Nephron (organoid): ENCODE measurements at regions not wholly inside any gene's neighbourhood (a gene's known extent, or its start where the extent isn't known, plus 50 kb on each side); places are given as distances from the start of the nearest gene placed in this dataset.

Experiments used
- H3K27ac Mint-ChIP-seq, 3 experiments: 2 replicates each; pipeline ENCODE4 v1.8.0; 2020; ENCODE audit warnings: mixed read lengths in 3 of 3, mild to moderate bottlenecking in 2 of 3, moderate library complexity in 1 of 3
- H3K27me3 Mint-ChIP-seq: 2 replicates; pipeline ENCODE4 v1.8.0; 2021; ENCODE audit warnings: low read depth, mild to moderate bottlenecking, moderate library complexity, mixed read lengths
- H3K36me3 Mint-ChIP-seq: 2 replicates; pipeline ENCODE4 v1.8.0; 2020; ENCODE audit warnings: low read depth, mixed read lengths
- H3K4me1 Mint-ChIP-seq: 2 replicates; pipeline ENCODE4 v1.8.0; 2020; ENCODE audit warnings: mixed read lengths
- H3K4me3 Mint-ChIP-seq, 3 experiments: 2 replicates each; pipeline ENCODE4 v1.8.0; 2020; ENCODE audit warnings: mild to moderate bottlenecking in 3 of 3, mixed read lengths in 3 of 3, moderate library complexity in 2 of 3
- H3K9me3 Mint-ChIP-seq: 2 replicates; pipeline ENCODE4 v1.8.0; 2020; ENCODE audit warnings: mixed read lengths
- TF ChIP-seq, protein P1 (sequence below), 3 experiments: fragments of 200-600 bp; sonication (generic); IDR thresholded peaks; one replicate each; pipeline ENCODE4 v1.5.0; 2021; ENCODE audit warnings: antibody characterized with exemption in 3 of 3; ENCODE audit not compliant: unreplicated experiment in 3 of 3

DNA sequence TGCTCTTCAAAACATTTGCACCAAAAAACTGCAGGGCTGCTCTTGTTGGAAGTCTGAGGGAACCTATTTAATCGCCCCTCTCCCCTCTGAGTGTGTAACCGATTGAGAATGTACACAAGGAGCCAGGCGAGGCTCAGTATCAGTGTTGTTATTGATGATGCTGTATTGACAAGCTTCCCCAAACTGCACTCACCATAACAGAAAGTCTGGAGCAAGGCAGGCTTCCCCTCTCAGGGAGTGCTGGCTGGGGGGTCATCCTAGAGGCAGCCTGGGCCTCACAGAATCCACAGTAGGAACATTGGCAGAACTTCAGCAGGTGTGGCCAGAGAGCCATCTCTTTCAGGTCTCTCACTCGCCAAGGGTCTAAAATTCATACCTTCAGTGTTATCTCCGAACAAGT lies 58.1 kb upstream of the TUNAR start:
- Mint-ChIP-seq H3K27ac (no peak overlapping the region), H3K27me3 (peaks cover 42% of the 10 kb centered on the region), H3K36me3 (no peaks in the 10 kb centered on the region), H3K4me3 (no peak overlapping the region), H3K4me1 (no peaks in the 10 kb centered on the region), H3K9me3 (peaks cover 3% of the 10 kb centered on the region)
- TF ChIP-seq, protein P1, sequence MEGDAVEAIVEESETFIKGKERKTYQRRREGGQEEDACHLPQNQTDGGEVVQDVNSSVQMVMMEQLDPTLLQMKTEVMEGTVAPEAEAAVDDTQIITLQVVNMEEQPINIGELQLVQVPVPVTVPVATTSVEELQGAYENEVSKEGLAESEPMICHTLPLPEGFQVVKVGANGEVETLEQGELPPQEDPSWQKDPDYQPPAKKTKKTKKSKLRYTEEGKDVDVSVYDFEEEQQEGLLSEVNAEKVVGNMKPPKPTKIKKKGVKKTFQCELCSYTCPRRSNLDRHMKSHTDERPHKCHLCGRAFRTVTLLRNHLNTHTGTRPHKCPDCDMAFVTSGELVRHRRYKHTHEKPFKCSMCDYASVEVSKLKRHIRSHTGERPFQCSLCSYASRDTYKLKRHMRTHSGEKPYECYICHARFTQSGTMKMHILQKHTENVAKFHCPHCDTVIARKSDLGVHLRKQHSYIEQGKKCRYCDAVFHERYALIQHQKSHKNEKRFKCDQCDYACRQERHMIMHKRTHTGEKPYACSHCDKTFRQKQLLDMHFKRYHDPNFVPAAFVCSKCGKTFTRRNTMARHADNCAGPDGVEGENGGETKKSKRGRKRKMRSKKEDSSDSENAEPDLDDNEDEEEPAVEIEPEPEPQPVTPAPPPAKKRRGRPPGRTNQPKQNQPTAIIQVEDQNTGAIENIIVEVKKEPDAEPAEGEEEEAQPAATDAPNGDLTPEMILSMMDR (IDR thresholded peaks at IDR 0.05; ENCODE audit: unreplicated experiment in 3 of 3) = no peak

DNA sequence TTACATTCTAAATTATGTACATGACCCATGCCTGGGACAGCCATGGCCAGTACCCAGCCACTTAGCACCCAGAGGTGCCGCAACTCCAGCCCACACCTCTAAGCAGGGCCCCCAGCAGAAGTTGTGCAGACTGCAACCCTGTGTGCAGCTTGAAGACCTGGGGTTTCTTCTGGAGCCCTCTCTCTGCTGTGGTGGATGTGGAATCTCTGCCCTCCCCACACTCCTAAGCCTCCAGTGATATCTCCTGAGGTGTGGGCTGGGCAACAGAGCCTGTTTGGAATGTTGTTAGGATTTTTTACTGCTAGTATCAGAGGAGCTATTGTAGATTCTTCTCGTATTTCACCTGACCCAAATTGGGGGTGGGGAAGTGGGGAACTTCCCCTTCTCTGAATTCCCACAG lies 59.4 kb upstream of the TUNAR start:
- no peak overlapping the region for H3K27ac Mint-ChIP-seq
- no peaks in the 10 kb centered on the region for H3K36me3 Mint-ChIP-seq
- H3K9me3 Mint-ChIP-seq = peaks cover 3% of the 10 kb centered on the region
- H3K27me3 Mint-ChIP-seq = peaks cover 44% of the 10 kb centered on the region
- TF ChIP-seq, protein P1 (IDR thresholded peaks at IDR 0.05; ENCODE audit: unreplicated experiment in 3 of 3) = no peak
- H3K4me1 Mint-ChIP-seq = no peaks in the 10 kb centered on the region
- H3K4me3 Mint-ChIP-seq = no peak overlapping the region

DNA sequence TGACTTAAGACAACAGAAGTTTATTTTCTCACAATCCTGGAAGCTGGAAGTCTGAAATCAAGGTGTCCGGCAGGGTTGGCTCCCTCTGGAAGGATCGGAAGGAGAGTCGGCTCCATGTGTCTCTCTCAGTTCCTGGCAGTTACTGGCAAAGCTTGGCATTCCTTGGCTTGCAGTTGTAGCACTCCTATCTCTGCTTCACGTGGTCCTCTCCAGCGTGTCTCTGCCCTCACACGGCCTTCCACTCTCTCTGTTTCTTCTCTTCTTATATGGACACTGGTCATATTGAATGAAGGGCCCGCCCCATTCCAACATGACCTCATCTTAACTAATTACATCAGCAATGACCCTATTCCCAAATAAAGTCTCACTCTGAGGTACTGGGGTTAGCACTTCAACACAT lies 60.1 kb upstream of the TUNAR start:
- Mint-ChIP-seq H3K4me3 (no peak overlapping the region), H3K27ac (no peak overlapping the region), H3K4me1 (no peaks in the 10 kb centered on the region), H3K9me3 (peaks cover 3% of the 10 kb centered on the region), H3K27me3 (peaks cover 38% of the 10 kb centered on the region), H3K36me3 (no peaks in the 10 kb centered on the region)
- TF ChIP-seq, protein P1 (IDR thresholded peaks at IDR 0.05; ENCODE audit: unreplicated experiment in 3 of 3) = no peak

DNA sequence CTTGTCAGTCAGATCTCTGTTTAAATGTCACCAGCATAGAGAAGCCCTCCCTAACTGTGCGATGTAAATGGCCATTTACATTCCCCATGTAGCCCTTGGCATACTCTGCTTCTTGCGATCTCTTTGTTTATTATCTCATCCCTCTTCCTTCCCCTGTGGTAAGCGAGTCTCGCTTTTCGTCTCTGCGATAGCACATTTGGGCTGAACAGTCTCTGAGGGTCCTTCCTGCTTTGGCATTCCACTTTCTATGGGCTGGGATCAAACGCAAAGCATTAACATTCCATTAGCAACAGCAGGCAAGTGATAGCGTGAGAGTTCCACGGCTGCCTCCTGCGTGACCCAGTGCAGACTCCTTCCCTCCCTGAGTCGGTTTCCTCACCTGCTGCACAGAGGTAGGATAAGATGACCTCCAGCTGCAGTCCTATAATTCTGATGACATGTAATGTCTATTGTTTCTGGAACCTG lies 61.4 kb upstream of the TUNAR start:
- TF ChIP-seq, protein P1 (IDR thresholded peaks at IDR 0.05; ENCODE audit: unreplicated experiment in 3 of 3) = no peak
- Mint-ChIP-seq H3K4me3 (no peak overlapping the region), H3K36me3 (no peaks in the 10 kb centered on the region), H3K9me3 (peaks cover under 1% of the 10 kb centered on the region), H3K27ac (no peak overlapping the region), H3K27me3 (peaks cover 27% of the 10 kb centered on the region), H3K4me1 (no peaks in the 10 kb centered on the region)

DNA sequence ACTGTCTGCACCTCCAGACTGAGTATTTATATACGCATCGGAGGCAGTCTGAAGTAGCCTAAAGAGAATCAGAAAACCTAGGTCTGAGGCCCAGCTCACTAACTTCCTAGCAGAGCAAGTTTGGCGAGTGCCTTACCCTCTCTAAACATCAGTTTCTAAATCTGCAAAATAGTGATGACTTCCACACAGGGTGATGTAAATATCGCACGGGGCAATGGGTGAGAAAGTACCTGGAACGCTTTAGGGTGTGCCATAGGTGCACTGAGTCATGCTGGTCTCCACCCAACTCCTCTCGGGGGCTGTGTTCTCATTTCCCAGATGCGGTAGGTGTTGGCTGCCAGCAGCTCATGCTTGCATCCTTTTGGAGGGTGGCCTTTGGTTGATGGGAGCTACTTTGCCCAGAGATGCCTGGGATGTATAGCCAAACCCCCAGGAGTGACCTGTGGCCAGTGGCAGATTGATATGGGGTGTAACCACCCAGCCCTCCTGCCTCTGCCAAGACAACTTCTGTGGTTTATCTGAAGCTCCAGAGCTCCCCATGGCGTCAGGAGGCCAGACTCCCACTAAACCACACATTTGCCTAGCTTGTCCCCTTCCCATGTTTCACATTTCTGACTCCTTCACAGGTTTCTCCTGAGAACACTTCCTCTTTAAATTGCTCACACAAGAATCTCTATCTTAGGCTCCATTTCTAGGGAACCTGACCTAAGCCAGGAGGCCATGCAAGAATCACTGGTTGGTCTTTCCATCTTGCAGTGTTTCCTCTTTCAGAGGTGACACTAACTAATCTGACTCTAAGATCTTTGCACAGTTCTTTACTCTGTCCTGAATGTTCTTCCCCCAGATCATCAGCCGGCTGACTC lies 62.0 kb upstream of the TUNAR start:
- H3K4me1 Mint-ChIP-seq = no peaks in the 10 kb centered on the region
- H3K27me3 Mint-ChIP-seq = peaks cover 27% of the 10 kb centered on the region
- no peaks in the 10 kb centered on the region for H3K9me3 Mint-ChIP-seq
- no peak overlapping the region for H3K27ac Mint-ChIP-seq
- no peak overlapping the region for H3K4me3 Mint-ChIP-seq
- no peaks in the 10 kb centered on the region for H3K36me3 Mint-ChIP-seq
- TF ChIP-seq, protein P1 (IDR thresholded peaks at IDR 0.05; ENCODE audit: unreplicated experiment in 3 of 3) = no peak

DNA sequence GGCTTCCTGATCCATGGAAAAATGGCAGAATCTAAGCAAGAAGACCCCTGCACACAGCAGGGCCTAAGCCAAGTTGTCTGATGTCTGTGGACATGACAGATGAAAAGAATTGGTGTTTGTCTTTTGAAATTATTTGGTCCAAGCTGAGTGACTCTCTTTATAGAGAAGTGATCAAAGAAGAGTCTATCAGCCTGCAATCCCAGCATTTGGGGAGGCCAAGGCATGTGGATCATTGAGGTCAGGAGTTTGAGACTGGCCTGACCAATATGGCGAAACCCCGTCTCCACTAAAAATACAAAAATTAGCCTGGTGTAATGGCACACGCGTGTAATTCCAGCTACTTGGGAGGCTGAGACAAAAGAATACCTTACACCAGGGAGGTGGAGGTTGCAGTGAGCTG lies 64.8 kb upstream of the TUNAR start:
- peaks cover 28% of the 10 kb centered on the region for H3K27me3 Mint-ChIP-seq
- H3K4me3 Mint-ChIP-seq = no peak overlapping the region
- TF ChIP-seq, protein P1 (IDR thresholded peaks at IDR 0.05; ENCODE audit: unreplicated experiment in 3 of 3) = no peak
- H3K27ac Mint-ChIP-seq = no peak overlapping the region
- no peaks in the 10 kb centered on the region for H3K4me1 Mint-ChIP-seq
- no peaks in the 10 kb centered on the region for H3K36me3 Mint-ChIP-seq
- peaks cover 9% of the 10 kb centered on the region for H3K9me3 Mint-ChIP-seq
